ENCODE measurements at regions not wholly inside any gene's neighbourhood (a gene's known extent, or its start where the extent isn't known, plus 50 kb on each side); places are given as distances from the start of the nearest gene placed in this dataset.
"Not testable (repeated sequence)": the region's sequence is repeated elsewhere in the genome, so short reads cannot be mapped to it uniquely, and the experiment has no call there.

DNA sequence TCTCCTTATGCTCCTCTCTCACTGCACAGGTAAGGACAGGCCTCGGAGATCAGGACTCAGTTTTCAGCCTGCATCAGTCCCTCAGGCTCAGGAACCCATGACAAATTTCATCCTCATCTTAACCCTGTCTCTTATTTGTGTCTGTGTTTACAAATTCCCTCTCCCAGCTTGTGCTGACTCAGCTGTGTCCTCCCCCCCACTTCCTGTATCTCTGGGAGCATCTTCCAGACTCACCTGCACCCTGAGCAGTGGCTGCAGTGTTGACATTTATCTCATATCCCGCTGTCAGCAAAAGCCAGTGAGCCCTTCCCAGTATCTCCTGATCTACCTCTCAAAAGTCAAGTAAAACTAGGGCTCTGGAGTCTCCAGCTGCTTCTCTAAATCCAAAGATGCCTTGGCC lies 65.6 kb upstream of the VPREB1 start:
- ChIA-PET POLR2A (ENCODE audit: low non-redundant PET) (no interaction called here), CTCF (no interaction called here)
- DNase-seq (ENCODE audit: low spot score) = no peak
- TF ChIP-seq, protein P1, sequence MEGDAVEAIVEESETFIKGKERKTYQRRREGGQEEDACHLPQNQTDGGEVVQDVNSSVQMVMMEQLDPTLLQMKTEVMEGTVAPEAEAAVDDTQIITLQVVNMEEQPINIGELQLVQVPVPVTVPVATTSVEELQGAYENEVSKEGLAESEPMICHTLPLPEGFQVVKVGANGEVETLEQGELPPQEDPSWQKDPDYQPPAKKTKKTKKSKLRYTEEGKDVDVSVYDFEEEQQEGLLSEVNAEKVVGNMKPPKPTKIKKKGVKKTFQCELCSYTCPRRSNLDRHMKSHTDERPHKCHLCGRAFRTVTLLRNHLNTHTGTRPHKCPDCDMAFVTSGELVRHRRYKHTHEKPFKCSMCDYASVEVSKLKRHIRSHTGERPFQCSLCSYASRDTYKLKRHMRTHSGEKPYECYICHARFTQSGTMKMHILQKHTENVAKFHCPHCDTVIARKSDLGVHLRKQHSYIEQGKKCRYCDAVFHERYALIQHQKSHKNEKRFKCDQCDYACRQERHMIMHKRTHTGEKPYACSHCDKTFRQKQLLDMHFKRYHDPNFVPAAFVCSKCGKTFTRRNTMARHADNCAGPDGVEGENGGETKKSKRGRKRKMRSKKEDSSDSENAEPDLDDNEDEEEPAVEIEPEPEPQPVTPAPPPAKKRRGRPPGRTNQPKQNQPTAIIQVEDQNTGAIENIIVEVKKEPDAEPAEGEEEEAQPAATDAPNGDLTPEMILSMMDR (conservative IDR thresholded peaks at IDR 0.05; ENCODE audit: low read depth) = no peak
- no peak overlapping the region for H3K27ac ChIP-seq

DNA sequence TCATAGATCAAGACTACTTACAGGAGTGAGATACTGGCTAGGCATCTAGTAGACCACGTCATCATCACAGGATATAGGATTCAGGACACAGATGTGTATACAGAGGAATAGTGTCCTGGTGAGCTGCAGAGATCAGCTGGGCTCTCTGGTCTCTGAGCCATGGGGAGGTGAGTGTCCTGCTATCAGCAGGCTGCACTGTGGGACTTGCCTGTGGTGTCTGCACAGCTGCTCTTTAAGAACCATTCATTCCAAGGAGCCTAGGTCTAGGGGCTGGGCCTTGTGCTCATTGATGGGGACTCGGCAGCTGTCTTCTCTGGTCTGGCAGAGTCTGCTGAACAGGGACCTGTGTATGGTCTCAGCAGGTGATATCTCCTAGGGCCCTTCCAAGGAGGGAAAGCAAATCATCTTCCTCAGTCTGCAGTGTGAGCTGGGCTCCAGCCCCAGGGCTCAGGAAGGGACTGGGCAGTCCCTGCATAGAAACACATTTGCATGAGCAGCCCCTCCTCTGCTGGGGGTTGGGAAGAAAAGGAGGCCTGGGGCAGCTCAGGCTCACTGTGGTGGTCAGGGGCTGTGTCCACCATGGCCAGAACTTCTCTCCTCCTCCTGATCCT lies 66.1 kb upstream of the VPREB1 start:
- POLR2A ChIA-PET (ENCODE audit: low non-redundant PET) = no interaction called here

DNA sequence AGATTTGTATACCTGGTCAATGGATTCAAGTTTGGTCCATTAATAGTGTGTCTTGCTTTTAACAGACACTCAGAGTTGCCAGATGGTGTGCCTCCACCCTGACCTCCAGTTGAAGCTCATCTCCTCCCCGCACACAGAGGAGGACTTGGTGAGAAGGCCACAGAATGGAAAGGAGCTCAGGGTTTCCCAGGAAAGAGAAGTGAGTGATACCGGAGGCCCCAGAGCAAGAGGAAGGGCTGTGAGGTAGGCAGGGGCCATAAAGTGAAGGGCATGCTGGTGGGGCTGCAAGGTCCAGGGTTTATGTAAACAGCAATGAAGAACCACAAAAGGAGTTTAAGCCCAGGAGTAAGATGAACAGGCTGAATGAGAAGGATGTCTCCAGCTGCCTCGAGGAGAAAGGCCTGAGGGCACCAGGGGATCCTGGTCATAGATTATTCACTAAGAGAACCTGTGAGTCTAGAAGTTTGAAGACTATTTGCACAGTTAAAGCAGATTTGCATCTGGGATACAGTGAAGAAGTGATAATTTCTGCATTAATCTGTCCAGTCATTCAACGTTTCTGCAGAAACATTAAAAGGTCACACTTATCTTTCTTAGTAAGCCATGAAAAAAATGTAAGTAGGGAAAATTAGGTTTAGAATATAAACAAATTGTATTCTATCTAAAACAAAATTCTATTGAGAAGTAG lies 67.5 kb upstream of the VPREB1 start:
- TF ChIP-seq, protein P1 (conservative IDR thresholded peaks at IDR 0.05; ENCODE audit: low read depth) = no peak
- ChIA-PET CTCF (no interaction called here), POLR2A (ENCODE audit: low non-redundant PET) (no interaction called here)
- H3K27ac ChIP-seq = no peak overlapping the region
- DNase-seq (ENCODE audit: low spot score) = no peak

More for the DNA sequence above, 66.1 kb upstream of the VPREB1 start:
- no peak overlapping the region for H3K27ac ChIP-seq
- CTCF ChIA-PET = interaction anchor here (0.6 kb wide), 2 partner anchors 425 to 1566 kb away, joined by 3 read pairs; no protein-coding TSS in a partner anchor
- DNase-seq (ENCODE audit: low spot score) = no peak
- TF ChIP-seq, protein P1 (conservative IDR thresholded peaks at IDR 0.05; ENCODE audit: low read depth) = no peak

DNA sequence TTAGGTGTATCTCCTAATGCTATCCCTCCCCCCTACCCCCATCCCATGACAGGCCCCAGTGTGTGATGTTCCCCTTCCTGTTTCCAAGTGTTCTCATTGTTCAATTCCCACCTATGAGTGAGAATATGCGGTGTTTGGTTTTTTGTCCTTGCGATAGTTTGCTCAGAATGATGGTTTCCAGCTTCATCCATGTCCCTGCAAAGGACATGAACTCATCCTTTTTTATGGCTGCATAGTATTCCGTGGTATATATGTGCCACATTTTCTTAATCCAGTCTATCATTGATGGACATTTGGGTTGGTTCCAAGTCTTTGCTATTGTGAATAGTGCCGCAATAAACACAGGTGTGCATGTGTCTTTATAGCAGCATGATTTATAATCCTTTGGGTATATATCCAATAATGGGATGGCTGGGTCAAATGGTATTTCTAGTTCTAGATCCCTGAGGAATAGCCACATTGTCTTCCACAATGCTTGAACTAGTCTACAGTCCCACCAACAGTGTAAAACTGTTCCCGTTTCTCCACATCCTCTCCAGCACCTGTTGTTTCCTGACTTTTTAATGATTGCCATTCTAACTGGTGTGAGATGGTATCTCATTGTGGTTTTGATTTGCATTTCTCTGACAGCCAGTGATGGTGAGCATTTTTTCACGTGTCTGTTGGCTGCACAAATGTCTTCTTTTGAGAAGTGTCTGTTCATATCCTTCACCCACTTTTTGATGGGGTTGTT lies 71.5 kb upstream of the VPREB1 start:
- CTCF ChIA-PET; H3K27ac ChIP-seq; POLR2A ChIA-PET (ENCODE audit: low non-redundant PET); DNase-seq (ENCODE audit: low spot score): not testable (repeated sequence)

DNA sequence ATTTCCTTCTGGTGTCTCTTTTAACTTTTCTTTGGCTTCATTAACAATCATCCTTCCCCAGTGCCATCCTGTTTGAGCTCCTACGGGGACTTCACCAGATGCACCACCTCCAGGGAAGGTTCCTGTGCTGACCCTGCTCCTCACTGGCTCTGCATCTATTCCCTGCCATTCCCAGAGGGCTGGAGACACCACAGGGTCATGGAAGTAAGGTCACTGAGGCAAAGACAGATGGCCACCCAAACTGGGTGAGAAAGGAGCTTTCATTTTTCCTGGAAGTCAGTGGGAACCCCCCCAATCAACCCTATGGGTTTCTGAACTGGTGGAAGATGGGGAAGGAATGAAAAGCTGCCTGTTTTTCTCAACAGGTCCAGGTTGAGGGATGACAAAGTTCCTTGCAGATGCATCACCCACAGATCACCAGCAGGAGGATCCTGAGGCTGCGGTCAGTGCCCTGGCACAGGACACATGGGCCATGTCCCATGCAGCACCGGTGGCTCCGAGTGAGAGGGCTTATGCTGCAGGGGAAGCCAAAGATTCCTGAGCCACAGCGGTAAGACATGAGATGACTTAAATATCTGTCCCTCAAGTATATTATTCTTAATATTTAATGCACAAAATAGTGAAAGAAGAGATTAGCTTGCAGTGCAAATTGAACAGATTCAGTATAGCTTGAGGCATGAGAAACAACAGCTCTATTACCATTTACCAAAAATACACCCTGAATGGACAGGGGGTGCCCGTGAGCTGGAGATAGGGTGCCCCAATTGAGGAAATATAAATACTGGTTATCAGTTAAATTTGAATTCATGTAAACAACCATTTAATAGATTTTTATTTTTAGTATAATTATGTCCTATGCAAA lies 73.0 kb upstream of the VPREB1 start:
- TF ChIP-seq, protein P1 (conservative IDR thresholded peaks at IDR 0.05; ENCODE audit: low read depth) = no peak
- ChIA-PET CTCF (interaction anchor here (0.7 kb wide), 2 partner anchors 9 to 113 kb away, joined by 3 read pairs; no protein-coding TSS in a partner anchor), POLR2A (ENCODE audit: low non-redundant PET) (no interaction called here)
- H3K27ac ChIP-seq = no peak overlapping the region
- peak; percentile 2 for DNase-seq (ENCODE audit: low spot score)

DNA sequence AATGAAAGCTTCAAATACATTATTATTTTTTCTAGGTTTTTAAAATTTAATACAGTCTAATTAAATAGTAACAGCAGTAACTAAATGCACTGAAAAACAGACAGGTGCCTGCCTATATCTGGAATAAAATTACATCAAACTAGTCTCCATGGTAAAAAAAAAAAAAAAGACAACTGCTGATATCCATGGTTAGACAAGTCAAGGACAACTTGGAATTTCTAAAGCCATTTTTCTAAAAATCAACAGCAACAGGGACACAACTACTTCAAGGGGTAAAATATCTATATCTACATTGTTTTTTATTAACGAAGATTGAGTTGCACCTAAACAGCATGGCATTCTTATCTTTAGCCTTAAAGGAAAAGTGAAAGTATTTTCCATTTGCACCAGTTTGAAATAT lies 74.7 kb upstream of the VPREB1 start:
- CTCF ChIA-PET = no interaction called here

More for the DNA sequence above, 74.7 kb upstream of the VPREB1 start:
- no peak overlapping the region for H3K27ac ChIP-seq
- TF ChIP-seq, protein P1 (conservative IDR thresholded peaks at IDR 0.05; ENCODE audit: low read depth) = no peak
- no peak for DNase-seq (ENCODE audit: low spot score)
- POLR2A ChIA-PET (ENCODE audit: low non-redundant PET) = no interaction called here
